ENCODE measurements at regions not wholly inside any gene's neighbourhood (a gene's known extent, or its start where the extent isn't known, plus 50 kb on each side); places are given as distances from the start of the nearest gene placed in this dataset.

- TF ChIP-seq CTCF (CRISPR knock-in tag; IDR thresholded peaks at IDR 0.05), result no peak
- no peak for TF ChIP-seq TARDBP (CRISPR knock-in tag; IDR thresholded peaks at IDR 0.05)
- TF ChIP-seq MEIS1 (CRISPR knock-in tag; IDR thresholded peaks at IDR 0.05; ENCODE audit: borderline replicate concordance), result no peak
- TF ChIP-seq ZNF263 (CRISPR knock-in tag; IDR thresholded peaks at IDR 0.05), result no peak
- TF ChIP-seq FOXA3 (CRISPR knock-in tag; IDR thresholded peaks at IDR 0.05), result no peak
Measured at GRCh38 chr15:94665676-94666441, 434.5 kb downstream of the MCTP2 start.
